ENCODE measurements at regions not wholly inside any gene's neighbourhood (a gene's known extent, or its start where the extent isn't known, plus 50 kb on each side); places are given as distances from the start of the nearest gene placed in this dataset.

DNA sequence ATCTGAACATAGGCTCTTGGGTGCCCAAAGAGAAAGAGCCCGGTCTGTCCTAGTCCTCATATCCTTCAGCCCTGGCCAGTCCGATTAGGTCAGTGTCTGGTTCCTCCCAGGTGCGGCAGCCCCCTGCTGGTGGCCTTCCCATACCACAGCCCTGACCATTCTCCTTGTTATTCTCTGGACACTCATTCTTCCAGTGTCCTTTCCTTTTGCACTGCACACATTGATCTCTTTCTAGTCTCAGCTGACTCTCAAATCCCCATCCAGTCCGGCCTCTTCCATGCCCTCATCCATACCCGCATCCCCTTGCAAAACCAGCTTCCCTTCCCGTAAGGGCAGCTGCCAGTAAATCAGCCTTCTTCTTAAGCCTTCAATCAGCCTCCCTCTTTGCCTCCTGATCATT lies 1316.3 kb downstream of the TMEM121 start:
- no peak for TF ChIP-seq ZBTB7A (IDR thresholded peaks at IDR 0.05; ENCODE audit: low read depth)
- no peak for TF ChIP-seq CREB1 (IDR thresholded peaks at IDR 0.05; ENCODE audit: low read depth)
- TF ChIP-seq, protein P1, sequence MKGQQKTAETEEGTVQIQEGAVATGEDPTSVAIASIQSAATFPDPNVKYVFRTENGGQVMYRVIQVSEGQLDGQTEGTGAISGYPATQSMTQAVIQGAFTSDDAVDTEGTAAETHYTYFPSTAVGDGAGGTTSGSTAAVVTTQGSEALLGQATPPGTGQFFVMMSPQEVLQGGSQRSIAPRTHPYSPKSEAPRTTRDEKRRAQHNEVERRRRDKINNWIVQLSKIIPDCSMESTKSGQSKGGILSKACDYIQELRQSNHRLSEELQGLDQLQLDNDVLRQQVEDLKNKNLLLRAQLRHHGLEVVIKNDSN (IDR thresholded peaks at IDR 0.05) = no peak
- no peak for TF ChIP-seq FOXM1 (IDR thresholded peaks at IDR 0.05; ENCODE audit: borderline replicate concordance, low read depth)
- TF ChIP-seq TEAD4 (IDR thresholded peaks at IDR 0.05) = no peak
- TF ChIP-seq, protein P2, sequence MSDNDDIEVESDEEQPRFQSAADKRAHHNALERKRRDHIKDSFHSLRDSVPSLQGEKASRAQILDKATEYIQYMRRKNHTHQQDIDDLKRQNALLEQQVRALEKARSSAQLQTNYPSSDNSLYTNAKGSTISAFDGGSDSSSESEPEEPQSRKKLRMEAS (IDR thresholded peaks at IDR 0.05) = no peak
- no peak for TF ChIP-seq EGR1 (IDR thresholded peaks at IDR 0.05)
- no peak for TF ChIP-seq TAF1 (IDR thresholded peaks at IDR 0.05; ENCODE audit: low read depth)

DNA sequence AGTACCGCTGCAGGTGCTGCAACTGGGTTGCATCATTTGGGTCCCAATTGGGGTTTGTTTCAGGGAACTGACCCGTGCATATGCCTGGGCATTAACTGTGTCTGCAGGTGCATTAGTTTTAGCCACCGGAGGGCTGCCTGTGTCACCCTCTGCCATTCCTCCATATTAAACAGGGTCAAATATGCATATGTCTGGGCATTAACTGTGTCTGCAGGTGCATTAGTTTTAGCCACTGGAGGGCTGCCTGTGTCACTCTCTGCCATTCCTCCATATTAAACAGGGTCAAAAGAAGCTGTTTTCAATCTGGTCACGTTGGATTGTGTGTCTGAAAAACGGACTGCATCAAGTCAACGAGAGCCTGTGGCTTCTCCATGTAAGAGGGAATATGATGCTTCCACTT lies 1317.0 kb downstream of the TMEM121 start:
- TF ChIP-seq, protein P1 (IDR thresholded peaks at IDR 0.05) = no peak
- TF ChIP-seq TAF1 (IDR thresholded peaks at IDR 0.05; ENCODE audit: low read depth) (no peak), EGR1 (IDR thresholded peaks at IDR 0.05) (no peak), NFIC (IDR thresholded peaks at IDR 0.05) (no peak), ZBTB7A (IDR thresholded peaks at IDR 0.05; ENCODE audit: low read depth) (no peak), TCF12 (IDR thresholded peaks at IDR 0.05; ENCODE audit: low read depth) (no peak), EP300 (IDR thresholded peaks at IDR 0.05; ENCODE audit: borderline replicate concordance) (no peak), FOXM1 (IDR thresholded peaks at IDR 0.05; ENCODE audit: borderline replicate concordance, low read depth) (no peak), YY1 (IDR thresholded peaks at IDR 0.05; ENCODE audit: low read depth) (no peak)
- TF ChIP-seq, protein P2 (IDR thresholded peaks at IDR 0.05) = no peak

DNA sequence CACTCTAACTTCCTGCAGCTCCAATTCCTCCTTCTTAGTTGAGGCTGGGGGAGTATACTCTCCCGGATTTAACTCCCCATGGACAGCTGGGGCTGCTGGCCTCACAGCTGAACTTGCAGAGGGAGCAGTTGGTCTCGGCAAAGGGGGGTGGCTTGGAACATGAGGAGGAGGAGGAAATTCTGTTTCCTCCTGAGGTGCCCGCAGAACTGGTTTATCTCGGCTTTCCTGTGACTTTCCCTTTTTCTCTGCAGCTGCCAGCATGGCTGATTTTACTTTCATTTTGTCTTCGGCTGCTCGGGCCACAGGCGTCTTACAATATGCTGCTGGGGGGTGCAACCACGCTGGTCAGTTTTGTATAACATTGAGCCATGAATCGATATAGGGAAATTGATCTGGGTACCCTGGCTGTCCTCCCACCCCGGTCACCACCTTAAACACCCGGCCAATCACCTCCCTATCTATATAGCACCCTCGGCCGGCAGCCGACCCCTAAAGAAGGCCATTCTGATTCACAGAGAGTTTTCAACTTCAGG lies 1317.6 kb downstream of the TMEM121 start:
- TF ChIP-seq, protein P3, sequence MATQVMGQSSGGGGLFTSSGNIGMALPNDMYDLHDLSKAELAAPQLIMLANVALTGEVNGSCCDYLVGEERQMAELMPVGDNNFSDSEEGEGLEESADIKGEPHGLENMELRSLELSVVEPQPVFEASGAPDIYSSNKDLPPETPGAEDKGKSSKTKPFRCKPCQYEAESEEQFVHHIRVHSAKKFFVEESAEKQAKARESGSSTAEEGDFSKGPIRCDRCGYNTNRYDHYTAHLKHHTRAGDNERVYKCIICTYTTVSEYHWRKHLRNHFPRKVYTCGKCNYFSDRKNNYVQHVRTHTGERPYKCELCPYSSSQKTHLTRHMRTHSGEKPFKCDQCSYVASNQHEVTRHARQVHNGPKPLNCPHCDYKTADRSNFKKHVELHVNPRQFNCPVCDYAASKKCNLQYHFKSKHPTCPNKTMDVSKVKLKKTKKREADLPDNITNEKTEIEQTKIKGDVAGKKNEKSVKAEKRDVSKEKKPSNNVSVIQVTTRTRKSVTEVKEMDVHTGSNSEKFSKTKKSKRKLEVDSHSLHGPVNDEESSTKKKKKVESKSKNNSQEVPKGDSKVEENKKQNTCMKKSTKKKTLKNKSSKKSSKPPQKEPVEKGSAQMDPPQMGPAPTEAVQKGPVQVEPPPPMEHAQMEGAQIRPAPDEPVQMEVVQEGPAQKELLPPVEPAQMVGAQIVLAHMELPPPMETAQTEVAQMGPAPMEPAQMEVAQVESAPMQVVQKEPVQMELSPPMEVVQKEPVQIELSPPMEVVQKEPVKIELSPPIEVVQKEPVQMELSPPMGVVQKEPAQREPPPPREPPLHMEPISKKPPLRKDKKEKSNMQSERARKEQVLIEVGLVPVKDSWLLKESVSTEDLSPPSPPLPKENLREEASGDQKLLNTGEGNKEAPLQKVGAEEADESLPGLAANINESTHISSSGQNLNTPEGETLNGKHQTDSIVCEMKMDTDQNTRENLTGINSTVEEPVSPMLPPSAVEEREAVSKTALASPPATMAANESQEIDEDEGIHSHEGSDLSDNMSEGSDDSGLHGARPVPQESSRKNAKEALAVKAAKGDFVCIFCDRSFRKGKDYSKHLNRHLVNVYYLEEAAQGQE (IDR thresholded peaks at IDR 0.05; ENCODE audit: low read depth) = no peak
- TF ChIP-seq, protein P2 (IDR thresholded peaks at IDR 0.05) = no peak
- TF ChIP-seq FOXM1 (IDR thresholded peaks at IDR 0.05; ENCODE audit: borderline replicate concordance, low read depth) (no peak), ZBTB7A (IDR thresholded peaks at IDR 0.05; ENCODE audit: low read depth) (no peak), CEBPB (IDR thresholded peaks at IDR 0.05) (no peak), EGR1 (IDR thresholded peaks at IDR 0.05) (no peak), CREB1 (IDR thresholded peaks at IDR 0.05; ENCODE audit: low read depth) (no peak), EP300 (IDR thresholded peaks at IDR 0.05; ENCODE audit: borderline replicate concordance) (no peak), TAF1 (IDR thresholded peaks at IDR 0.05; ENCODE audit: low read depth) (no peak), YY1 (IDR thresholded peaks at IDR 0.05; ENCODE audit: low read depth) (no peak), TCF12 (IDR thresholded peaks at IDR 0.05; ENCODE audit: low read depth) (no peak), RAD21 (IDR thresholded peaks at IDR 0.05; ENCODE audit: low read depth) (no peak), TEAD4 (IDR thresholded peaks at IDR 0.05) (no peak)
- TF ChIP-seq, protein P1 (IDR thresholded peaks at IDR 0.05) = no peak

DNA sequence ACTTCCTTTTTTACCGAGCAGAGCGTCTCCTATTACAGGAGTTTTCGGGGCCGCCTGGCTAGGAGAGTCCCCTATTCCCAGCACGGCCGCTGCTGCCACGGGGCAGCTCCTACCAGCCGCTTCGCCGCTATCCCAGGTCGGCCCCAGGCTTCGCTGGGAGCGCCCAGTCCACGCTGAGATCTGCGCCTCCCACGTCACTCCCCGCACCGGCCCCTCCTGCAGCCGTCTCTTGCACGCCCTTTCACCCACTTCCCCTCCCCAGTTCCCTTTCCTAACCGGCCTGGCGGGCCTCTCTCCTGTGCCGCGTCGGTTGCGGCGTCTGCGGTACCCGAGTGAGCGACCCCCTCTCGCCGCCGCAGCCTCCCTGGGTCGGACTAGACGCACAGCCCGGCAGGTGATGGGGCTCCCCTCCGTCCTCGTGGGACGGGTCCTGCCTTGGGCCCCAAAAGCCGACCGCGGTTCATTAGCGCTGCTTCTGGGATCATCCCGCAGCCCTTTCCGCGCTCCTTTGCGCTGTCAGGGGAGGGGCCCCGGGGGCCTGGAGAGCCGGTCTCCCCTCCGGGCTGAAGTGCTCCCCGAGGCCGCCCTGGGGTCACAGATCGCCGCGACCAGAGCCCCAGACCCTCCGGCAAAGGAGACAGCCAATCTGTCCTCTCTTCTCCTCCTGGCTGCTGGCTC lies 1318.4 kb downstream of the TMEM121 start:
- TF ChIP-seq, protein P1 (IDR thresholded peaks at IDR 0.05) = no peak
- TF ChIP-seq CEBPB (IDR thresholded peaks at IDR 0.05) = no peak
- TF ChIP-seq ZBTB7A (IDR thresholded peaks at IDR 0.05; ENCODE audit: low read depth) = no peak
- no peak for TF ChIP-seq TEAD4 (IDR thresholded peaks at IDR 0.05)
- TF ChIP-seq EGR1 (IDR thresholded peaks at IDR 0.05) = no peak
- TF ChIP-seq, protein P2 (IDR thresholded peaks at IDR 0.05) = no peak
- no peak for TF ChIP-seq TCF12 (IDR thresholded peaks at IDR 0.05; ENCODE audit: low read depth)
- TF ChIP-seq EP300 (IDR thresholded peaks at IDR 0.05; ENCODE audit: borderline replicate concordance) = no peak
- no peak for TF ChIP-seq YY1 (IDR thresholded peaks at IDR 0.05; ENCODE audit: low read depth)
- no peak for TF ChIP-seq TAF1 (IDR thresholded peaks at IDR 0.05; ENCODE audit: low read depth)
- TF ChIP-seq FOXM1 (IDR thresholded peaks at IDR 0.05; ENCODE audit: borderline replicate concordance, low read depth) = no peak
- TF ChIP-seq NFIC (IDR thresholded peaks at IDR 0.05) = no peak
- TF ChIP-seq, protein P3 (IDR thresholded peaks at IDR 0.05; ENCODE audit: low read depth) = no peak
